HEK293 (cell line): ENCODE measurements at regions not wholly inside any gene's neighbourhood (a gene's known extent, or its start where the extent isn't known, plus 50 kb on each side); places are given as distances from the start of the nearest gene placed in this dataset.

Experiments used
- CTCF ChIA-PET: fragments of 350-600 bp; formaldehyde crosslinking; extraction: SDS; loops from one replicate; lab custom pipeline; 2021; ENCODE audit warnings: antibody characterized with exemption; lab: Yijun Ruan, JAX
- POLR2A ChIA-PET: fragments of 300-600 bp; formaldehyde crosslinking; extraction: SDS; loops from one replicate; lab custom pipeline; 2020; ENCODE audit warnings: antibody characterized with exemption, inconsistent platforms; lab: Yijun Ruan, JAX
- H3K27ac ChIP-seq: fragments of 200-500 bp; sonication (Bioruptor generic); 2 replicates; pipeline ENCODE4 v1.5.1; 2014; ENCODE audit warnings: low read depth, low read length, control low read depth, inconsistent platforms; ENCODE audit errors: extremely low read depth
- H3K36me3 ChIP-seq, 2 experiments: fragments of 200-500 bp in 1 of 2; sonication (Bioruptor generic) in 1 of 2; 1 replicate in 1 of 2; 2 replicates in 1 of 2; pipeline ENCODE4 v1.5.1; 2014 to 2017; ENCODE audit warnings: inconsistent platforms in 2 of 2, low read length in 2 of 2; ENCODE audit not compliant: control insufficient read depth in 2 of 2, insufficient read depth in 1 of 2
- H3K4me1 ChIP-seq: fragments of 200-500 bp; sonication (Bioruptor generic); 2 replicates; pipeline ENCODE4 v1.5.1; 2014; ENCODE audit warnings: mild to moderate bottlenecking, low read length, inconsistent platforms; ENCODE audit not compliant: control insufficient read depth, insufficient read depth
- H3K4me3 ChIP-seq: 2 replicates; pipeline ENCODE4 v1.5.1; 2011; ENCODE audit warnings: low read depth, mild to moderate bottlenecking, control low read depth, low read length, moderate library complexity
- H3K9me3 ChIP-seq: fragments of 200-500 bp; sonication (Bioruptor generic); 2 replicates; pipeline ENCODE4 v1.5.1; 2014; ENCODE audit warnings: low read depth, low read length, inconsistent platforms; ENCODE audit not compliant: control insufficient read depth, insufficient read depth
- HOXA7 ChIP-seq: sonication (generic); formaldehyde crosslinking; IDR thresholded peaks from 2 replicates; pipeline ENCODE4 v1.8.1; 2022; ENCODE audit warnings: missing genetic modification reagents, borderline replicate concordance
- OSR2 ChIP-seq: fragments of 450-650 bp; formaldehyde crosslinking; IDR thresholded peaks from 2 replicates; pipeline ENCODE4 v1.5.1; 2016; ENCODE audit warnings: missing biosample characterization, missing genetic modification characterization
- PRDM6 ChIP-seq: fragments of 450-650 bp; formaldehyde crosslinking; IDR thresholded peaks from 2 replicates; pipeline ENCODE4 v1.5.1; 2017; ENCODE audit warnings: missing biosample characterization, missing genetic modification characterization
- REPIN1 ChIP-seq: fragments of 450-650 bp; formaldehyde crosslinking; IDR thresholded peaks from 2 replicates; pipeline ENCODE4 v1.5.1; 2017; ENCODE audit warnings: missing biosample characterization, missing genetic modification characterization, low read depth
- SCRT2 ChIP-seq: fragments of 450-650 bp; formaldehyde crosslinking; IDR thresholded peaks from 2 replicates; pipeline ENCODE4 v1.5.1; 2016; ENCODE audit warnings: missing biosample characterization, missing genetic modification characterization
- ZBTB10 ChIP-seq: fragments of 450-650 bp; formaldehyde crosslinking; IDR thresholded peaks from 2 replicates; pipeline ENCODE4 v1.5.1; 2016; ENCODE audit warnings: missing biosample characterization, missing genetic modification characterization
- ZBTB21 ChIP-seq: fragments of 450-650 bp; formaldehyde crosslinking; IDR thresholded peaks from 2 replicates; pipeline ENCODE4 v1.5.1; 2017; ENCODE audit warnings: missing biosample characterization, missing genetic modification characterization
- ZBTB6 ChIP-seq: fragments of 450-650 bp; formaldehyde crosslinking; IDR thresholded peaks from 2 replicates; pipeline ENCODE4 v1.5.1; 2017; ENCODE audit warnings: missing biosample characterization, missing genetic modification characterization
- ZNF138 ChIP-seq: fragments of 450-650 bp; formaldehyde crosslinking; IDR thresholded peaks from 2 replicates; pipeline ENCODE4 v1.5.1; 2016; ENCODE audit warnings: missing biosample characterization, missing genetic modification characterization, borderline replicate concordance
- ZNF140 ChIP-seq: fragments of 450-650 bp; formaldehyde crosslinking; IDR thresholded peaks from 2 replicates; pipeline ENCODE4 v1.5.1; 2016; ENCODE audit warnings: missing biosample characterization, missing genetic modification characterization
- ZNF155 ChIP-seq: fragments of 450-650 bp; formaldehyde crosslinking; IDR thresholded peaks from 2 replicates; pipeline ENCODE4 v1.5.1; 2016; ENCODE audit warnings: missing biosample characterization, missing genetic modification characterization
- ZNF157 ChIP-seq: fragments of 450-650 bp; formaldehyde crosslinking; IDR thresholded peaks from 2 replicates; pipeline ENCODE4 v1.5.1; 2016; ENCODE audit warnings: missing biosample characterization, missing genetic modification characterization
- ZNF214 ChIP-seq: fragments of 450-650 bp; formaldehyde crosslinking; IDR thresholded peaks from 2 replicates; pipeline ENCODE4 v1.5.1; 2017; ENCODE audit warnings: missing biosample characterization, mild to moderate bottlenecking, missing genetic modification characterization, borderline replicate concordance
- ZNF221 ChIP-seq: fragments of 450-650 bp; formaldehyde crosslinking; IDR thresholded peaks from 2 replicates; pipeline ENCODE4 v1.5.1; 2017; ENCODE audit warnings: missing biosample characterization, missing genetic modification characterization, borderline replicate concordance
- ZNF23 ChIP-seq: fragments of 450-650 bp; formaldehyde crosslinking; IDR thresholded peaks from 2 replicates; pipeline ENCODE4 v1.5.1; 2016; ENCODE audit warnings: missing biosample characterization, missing genetic modification characterization, borderline replicate concordance
- ZNF433 ChIP-seq: fragments of 450-650 bp; formaldehyde crosslinking; IDR thresholded peaks from 2 replicates; pipeline ENCODE4 v1.5.1; 2016; ENCODE audit warnings: missing biosample characterization, missing genetic modification characterization, low read depth
- ZNF555 ChIP-seq: fragments of 450-650 bp; formaldehyde crosslinking; conservative IDR thresholded peaks from 2 replicates; pipeline ENCODE4 v1.5.1; 2017; ENCODE audit warnings: missing biosample characterization, mild to moderate bottlenecking, missing genetic modification characterization, inconsistent platforms
- ZNF560 ChIP-seq: fragments of 450-650 bp; formaldehyde crosslinking; IDR thresholded peaks from 2 replicates; pipeline ENCODE4 v1.5.1; 2017; ENCODE audit warnings: missing biosample characterization, missing genetic modification characterization, borderline replicate concordance
- ZNF629 ChIP-seq: fragments of 450-650 bp; formaldehyde crosslinking; IDR thresholded peaks from 2 replicates; pipeline ENCODE4 v1.5.1; 2017; ENCODE audit warnings: missing biosample characterization, missing genetic modification characterization
- ZNF670 ChIP-seq: fragments of 450-650 bp; formaldehyde crosslinking; IDR thresholded peaks from 2 replicates; pipeline ENCODE4 v1.5.1; 2016; ENCODE audit warnings: missing biosample characterization, missing genetic modification characterization, low read depth
- ZNF76 ChIP-seq: fragments of 450-650 bp; formaldehyde crosslinking; IDR thresholded peaks from 2 replicates; pipeline ENCODE4; 2016; ENCODE audit warnings: low read depth, missing biosample characterization, missing genetic modification characterization, borderline replicate concordance
- ZNF843 ChIP-seq: fragments of 450-650 bp; formaldehyde crosslinking; IDR thresholded peaks from 2 replicates; pipeline ENCODE4 v1.5.1; 2016; ENCODE audit warnings: missing biosample characterization, missing genetic modification characterization
- ZSCAN4 ChIP-seq: fragments of 450-650 bp; formaldehyde crosslinking; IDR thresholded peaks from 2 replicates; pipeline ENCODE4 v1.5.1; 2017; ENCODE audit warnings: missing biosample characterization, missing genetic modification characterization

GRCh38 chr20:59399426-59400099 is 99.2 kb downstream of the EDN3 start:
- Histone ChIP-seq H3K4me3 (no peak overlapping the region), H3K36me3 (no peaks in the 10 kb centered on the region), H3K9me3 (no peaks in the 10 kb centered on the region), H3K4me1 (no peaks in the 10 kb centered on the region; the same call in 1 of the 2 replicates), H3K27ac (no peak overlapping the region)
- ChIA-PET POLR2A (interaction anchor here (0.7 kb wide), 1 partner anchor 582 kb away, joined by 3 read pairs; no protein-coding TSS in a partner anchor), CTCF (interaction anchor here (0.6 to 1.0 kb wide), 2 partner anchors 311 to 345 kb away, joined by 3 read pairs; no protein-coding TSS in a partner anchor)
- TF ChIP-seq ZNF76 (tag by site-specific recombination) (no peak), ZNF155 (tag by site-specific recombination) (no peak), ZNF560 (tag by site-specific recombination) (no peak), ZNF23 (no peak), ZBTB6 (tag by site-specific recombination) (no peak), ZNF138 (tag by site-specific recombination) (no peak), PRDM6 (tag by site-specific recombination) (no peak), ZNF221 (no peak), ZNF433 (tag by site-specific recombination) (no peak), ZNF629 (tag by site-specific recombination) (no peak), ZNF555 (no peak), ZNF214 (no peak), ZBTB21 (tag by site-specific recombination) (no peak), ZNF157 (no peak)

GRCh38 chr20:59400708-59401107 is 100.3 kb downstream of the EDN3 start:
- CTCF ChIA-PET = no interaction called here
- POLR2A ChIA-PET = no interaction called here
- TF ChIP-seq ZNF670 (tag by site-specific recombination) (no peak), ZSCAN4 (tag by site-specific recombination) (peak; percentile 17; the same call in 1 of the 2 replicates), SCRT2 (tag by site-specific recombination) (no peak), ZBTB10 (tag by site-specific recombination) (no peak), OSR2 (tag by site-specific recombination) (no peak), ZNF843 (tag by site-specific recombination) (no peak), HOXA7 (no peak), ZNF140 (tag by site-specific recombination) (no peak), REPIN1 (no peak)
- Histone ChIP-seq H3K4me1 (no peaks in the 10 kb centered on the region; the same call in 1 of the 2 replicates), H3K36me3 (no peaks in the 10 kb centered on the region), H3K27ac (no peak overlapping the region), H3K4me3 (no peak overlapping the region), H3K9me3 (no peaks in the 10 kb centered on the region)
